Neutrophil (primary cell): ENCODE measurements at regions not wholly inside any gene's neighbourhood (a gene's known extent, or its start where the extent isn't known, plus 50 kb on each side); places are given as distances from the start of the nearest gene placed in this dataset.

Experiments used
- H3K27ac ChIP-seq: fragments of 200-600 bp; sonication (generic); 2 replicates; pipeline ENCODE4 v1.5.1; 2016; ENCODE audit warnings: mild to moderate bottlenecking, moderate library complexity
- H3K27me3 ChIP-seq: fragments of 200-600 bp; sonication (generic); 2 replicates; pipeline ENCODE4 v1.6.0; 2016; ENCODE audit warnings: mild to moderate bottlenecking
- H3K36me3 ChIP-seq: fragments of 200-600 bp; sonication (generic); 2 replicates; pipeline ENCODE4 v1.5.1; 2017
- H3K4me1 ChIP-seq, 2 experiments: fragments of 200-600 bp in 1 of 2; sonication (generic) in 1 of 2; 1 replicate in 1 of 2; 2 replicates in 1 of 2; pipeline versions ENCODE4 v1.5.1 to v1.6.1; 2013 to 2016; ENCODE audit warnings: low read depth in 1 of 2, low read length in 1 of 2, mild to moderate bottlenecking in 1 of 2, moderate library complexity in 1 of 2; ENCODE audit not compliant: control insufficient read depth in 1 of 2, insufficient read depth in 1 of 2
- H3K4me3 ChIP-seq, 2 experiments: fragments of 200-600 bp in 1 of 2; sonication (generic) in 1 of 2; 1 replicate in 1 of 2; 2 replicates in 1 of 2; pipeline ENCODE4 v1.5.1; 2013 to 2016; ENCODE audit warnings: low read depth in 1 of 2, low read length in 1 of 2, mild to moderate bottlenecking in 1 of 2, moderate library complexity in 1 of 2
- H3K9me3 ChIP-seq: fragments of 200-600 bp; sonication (generic); 2 replicates; pipeline ENCODE4 v1.5.1; 2016
- TF ChIP-seq, protein P1 (sequence below): fragments of 200-600 bp; sonication (generic); IDR thresholded peaks from 2 replicates; pipeline ENCODE4 v1.5.1; 2016; ENCODE audit warnings: antibody characterized with exemption

DNA sequence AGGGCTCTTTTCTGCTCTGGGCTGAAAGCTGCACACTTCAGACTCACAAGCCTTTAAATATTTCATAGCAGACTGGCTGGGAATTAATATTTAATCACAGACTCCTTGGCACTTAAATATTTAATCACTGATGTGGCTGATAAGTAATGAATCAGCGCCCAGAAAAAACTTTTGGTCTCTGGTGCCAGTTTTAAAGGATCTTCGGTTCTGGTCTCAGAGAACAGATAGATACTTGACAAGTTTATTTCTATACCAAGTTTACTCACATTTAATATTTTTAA lies 201.2 kb downstream of the MYCN start:
- Histone ChIP-seq H3K4me1 (no peaks in the 10 kb centered on the region), H3K27ac (no peak overlapping the region), H3K4me3 (no peak overlapping the region), H3K9me3 (no peaks in the 10 kb centered on the region), H3K36me3 (no peaks in the 10 kb centered on the region), H3K27me3 (no peaks in the 10 kb centered on the region)
- TF ChIP-seq, protein P1, sequence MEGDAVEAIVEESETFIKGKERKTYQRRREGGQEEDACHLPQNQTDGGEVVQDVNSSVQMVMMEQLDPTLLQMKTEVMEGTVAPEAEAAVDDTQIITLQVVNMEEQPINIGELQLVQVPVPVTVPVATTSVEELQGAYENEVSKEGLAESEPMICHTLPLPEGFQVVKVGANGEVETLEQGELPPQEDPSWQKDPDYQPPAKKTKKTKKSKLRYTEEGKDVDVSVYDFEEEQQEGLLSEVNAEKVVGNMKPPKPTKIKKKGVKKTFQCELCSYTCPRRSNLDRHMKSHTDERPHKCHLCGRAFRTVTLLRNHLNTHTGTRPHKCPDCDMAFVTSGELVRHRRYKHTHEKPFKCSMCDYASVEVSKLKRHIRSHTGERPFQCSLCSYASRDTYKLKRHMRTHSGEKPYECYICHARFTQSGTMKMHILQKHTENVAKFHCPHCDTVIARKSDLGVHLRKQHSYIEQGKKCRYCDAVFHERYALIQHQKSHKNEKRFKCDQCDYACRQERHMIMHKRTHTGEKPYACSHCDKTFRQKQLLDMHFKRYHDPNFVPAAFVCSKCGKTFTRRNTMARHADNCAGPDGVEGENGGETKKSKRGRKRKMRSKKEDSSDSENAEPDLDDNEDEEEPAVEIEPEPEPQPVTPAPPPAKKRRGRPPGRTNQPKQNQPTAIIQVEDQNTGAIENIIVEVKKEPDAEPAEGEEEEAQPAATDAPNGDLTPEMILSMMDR = no peak

- H3K9me3 ChIP-seq = no peaks in the 10 kb centered on the region
- no peak overlapping the region for H3K4me3 ChIP-seq
- TF ChIP-seq, protein P1 = no peak
- no peaks in the 10 kb centered on the region for H3K27me3 ChIP-seq
- no peaks in the 10 kb centered on the region for H3K4me1 ChIP-seq
- no peak overlapping the region for H3K27ac ChIP-seq
- H3K36me3 ChIP-seq = no peaks in the 10 kb centered on the region
These were observed 200.7 kb downstream of the MYCN start for GRCh38 chr2:16140771-16141640.

- Histone ChIP-seq H3K27ac (no peak overlapping the region), H3K4me3 (no peak overlapping the region), H3K4me1 (no peaks in the 10 kb centered on the region), H3K27me3 (no peaks in the 10 kb centered on the region), H3K9me3 (no peaks in the 10 kb centered on the region), H3K36me3 (no peaks in the 10 kb centered on the region)
- TF ChIP-seq, protein P1 = no peak
These were observed 199.6 kb downstream of the MYCN start for GRCh38 chr2:16139663-16140615.

DNA sequence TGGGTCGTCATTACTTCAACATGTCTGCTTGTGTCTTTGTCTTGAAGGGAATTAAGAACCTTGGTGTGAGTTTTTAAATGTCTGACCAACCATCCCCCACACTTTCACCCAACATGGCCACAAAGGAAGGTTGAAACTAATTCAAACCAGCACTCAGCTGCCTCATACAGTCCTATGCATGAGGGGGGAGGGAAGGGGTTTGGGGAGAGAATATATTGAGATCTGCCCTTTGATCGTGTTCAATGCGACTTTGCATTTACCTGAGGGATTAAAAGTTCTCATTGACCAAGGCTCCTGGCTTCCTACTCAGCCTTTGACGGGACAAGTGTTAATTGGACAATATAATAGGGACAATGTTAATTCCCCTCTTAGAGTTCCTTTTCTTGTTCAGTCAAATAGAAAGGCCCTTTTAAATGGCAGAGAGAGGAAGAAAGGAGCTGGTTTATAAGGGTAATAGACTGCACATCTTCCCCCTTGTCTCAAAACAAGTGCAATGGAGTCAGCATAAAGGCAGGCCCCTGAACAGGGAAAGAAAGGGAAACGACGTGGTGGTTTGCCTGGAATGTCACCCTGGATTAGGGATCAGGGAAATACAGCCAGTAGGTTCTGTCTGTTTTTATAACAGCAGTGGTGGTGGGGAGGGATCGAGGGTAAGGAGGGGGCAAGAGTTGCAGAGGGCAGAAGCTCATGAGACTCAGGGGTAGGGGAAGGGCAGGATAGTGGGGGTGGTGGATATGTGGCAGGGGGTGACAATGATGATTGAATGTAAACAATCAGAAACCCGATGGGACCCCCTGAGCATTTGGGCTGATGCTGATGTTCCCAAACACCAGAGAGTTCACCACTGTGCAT lies 198.7 kb downstream of the MYCN start:
- H3K4me3 ChIP-seq = no peak overlapping the region
- no peak overlapping the region for H3K27ac ChIP-seq
- H3K9me3 ChIP-seq = no peaks in the 10 kb centered on the region
- no peaks in the 10 kb centered on the region for H3K4me1 ChIP-seq
- no peaks in the 10 kb centered on the region for H3K27me3 ChIP-seq
- H3K36me3 ChIP-seq = no peaks in the 10 kb centered on the region
- TF ChIP-seq, protein P1 = no peak

DNA sequence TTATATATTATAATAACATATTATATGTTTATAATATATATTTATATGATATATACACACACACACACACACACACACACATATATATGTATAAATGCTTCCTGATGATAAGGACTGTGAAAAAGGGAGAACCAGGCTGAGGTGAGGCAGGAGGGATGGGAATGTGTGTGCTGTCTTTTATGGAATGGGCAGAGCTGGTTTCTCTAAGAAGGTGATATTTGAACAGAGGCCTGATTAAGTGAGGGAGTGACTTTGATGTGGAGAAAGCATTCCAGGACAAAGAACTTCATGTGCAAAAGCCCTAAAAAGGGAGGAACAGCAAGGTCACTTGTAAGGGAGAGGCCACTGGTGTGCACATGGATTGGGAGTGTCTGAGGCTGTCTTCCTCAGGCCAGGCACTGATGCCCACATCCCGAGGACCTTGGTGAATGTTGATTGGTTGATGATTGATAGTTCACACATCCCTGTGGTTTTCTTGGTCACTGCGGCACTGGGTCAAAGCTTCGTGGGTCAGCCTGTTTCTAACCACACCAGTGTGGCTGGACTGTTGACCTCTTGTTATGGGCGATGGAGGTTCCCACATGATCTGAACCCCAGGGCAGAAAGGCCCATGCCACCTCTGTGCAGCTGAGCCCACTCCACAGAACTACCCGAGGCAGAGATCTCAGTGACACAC lies 196.9 kb downstream of the MYCN start:
- TF ChIP-seq, protein P1 = no peak
- Histone ChIP-seq H3K27me3 (no peaks in the 10 kb centered on the region), H3K4me1 (no peaks in the 10 kb centered on the region), H3K36me3 (no peaks in the 10 kb centered on the region), H3K27ac (no peak overlapping the region), H3K4me3 (no peak overlapping the region), H3K9me3 (no peaks in the 10 kb centered on the region)
